ENCODE measurements at regions not wholly inside any gene's neighbourhood (a gene's known extent, or its start where the extent isn't known, plus 50 kb on each side); places are given as distances from the start of the nearest gene placed in this dataset.
"Not testable (repeated sequence)": the region's sequence is repeated elsewhere in the genome, so short reads cannot be mapped to it uniquely, and the experiment has no call there.

- no peak for DNase-seq
Measured at GRCh38 chrX:13955975-13956374, 73.7 kb downstream of the GEMIN8 start.

DNA sequence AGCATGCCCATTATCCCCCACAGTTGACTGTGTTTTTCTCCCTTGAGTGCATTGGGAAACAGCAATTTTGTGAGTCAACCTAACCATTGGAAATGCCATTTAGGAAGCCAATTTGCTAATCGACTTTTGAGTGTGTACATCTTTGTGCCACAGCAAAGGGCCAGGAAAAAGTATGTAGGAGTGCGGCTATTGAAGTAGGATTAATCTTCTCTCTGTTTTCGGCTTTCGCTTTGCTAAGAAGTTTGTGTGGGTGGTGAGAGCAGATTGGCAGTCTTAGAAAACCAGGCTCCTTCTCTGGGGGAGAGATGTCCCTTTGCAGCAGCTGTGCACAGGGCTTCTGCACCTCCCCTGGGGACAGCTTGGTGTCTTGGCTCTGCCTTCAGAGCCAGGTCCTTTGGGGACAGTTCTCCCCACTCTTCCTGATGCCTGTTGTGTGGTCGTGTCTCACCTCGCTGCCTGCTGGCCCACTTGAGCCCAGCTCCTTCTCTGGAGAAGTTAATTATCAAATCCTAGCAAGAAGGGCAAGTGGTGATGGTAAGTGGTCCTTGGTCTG lies 74.5 kb downstream of the GEMIN8 start:
- DNase-seq = no peak

DNA sequence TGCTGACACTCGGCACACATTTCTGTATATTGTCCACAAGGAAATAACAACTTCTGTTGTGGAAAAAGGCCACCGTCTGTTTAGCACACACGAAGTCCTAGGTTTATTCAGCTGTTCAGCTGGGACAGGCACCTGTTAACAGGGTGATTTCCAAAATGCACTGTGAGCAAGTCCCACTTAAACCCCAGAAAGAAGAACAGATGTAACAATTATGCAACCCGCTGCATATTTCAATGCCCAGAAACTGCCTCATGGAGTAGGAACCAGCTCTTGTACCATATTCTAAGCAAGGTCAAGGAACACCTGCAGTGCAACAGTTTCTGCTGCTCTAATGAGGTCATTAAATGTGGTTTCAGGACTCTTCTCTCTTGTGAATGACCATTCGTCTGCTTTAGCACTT lies 77.1 kb downstream of the GEMIN8 start:
- DNase-seq = no peak

GRCh38 chrX:13946223-13946622 lies 83.5 kb downstream of the GEMIN8 start:
- not testable (repeated sequence) for DNase-seq

- DNase-seq = not testable (repeated sequence)
Measured at GRCh38 chrX:13945787-13946186, 83.9 kb downstream of the GEMIN8 start.

DNA sequence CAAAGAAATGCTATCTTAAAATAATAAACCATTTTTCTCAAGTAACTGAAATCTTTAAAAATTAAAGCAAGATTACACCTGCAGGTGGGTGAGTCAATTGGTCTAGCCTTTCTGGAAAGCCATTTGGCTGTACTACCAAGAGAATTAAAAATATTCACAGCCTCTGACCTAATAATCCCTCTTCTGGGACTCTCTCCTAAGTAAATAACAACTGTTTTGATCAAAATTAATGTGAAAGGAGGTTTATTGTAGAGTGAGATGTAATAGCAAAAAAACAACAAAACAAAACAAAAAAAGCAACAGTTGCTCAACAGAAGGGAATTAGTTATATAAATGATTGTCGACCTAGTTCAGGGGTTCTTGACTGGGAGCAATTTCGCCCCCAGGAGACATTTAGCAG lies 89.0 kb downstream of the GEMIN8 start:
- DNase-seq = peak; percentile 19

DNA sequence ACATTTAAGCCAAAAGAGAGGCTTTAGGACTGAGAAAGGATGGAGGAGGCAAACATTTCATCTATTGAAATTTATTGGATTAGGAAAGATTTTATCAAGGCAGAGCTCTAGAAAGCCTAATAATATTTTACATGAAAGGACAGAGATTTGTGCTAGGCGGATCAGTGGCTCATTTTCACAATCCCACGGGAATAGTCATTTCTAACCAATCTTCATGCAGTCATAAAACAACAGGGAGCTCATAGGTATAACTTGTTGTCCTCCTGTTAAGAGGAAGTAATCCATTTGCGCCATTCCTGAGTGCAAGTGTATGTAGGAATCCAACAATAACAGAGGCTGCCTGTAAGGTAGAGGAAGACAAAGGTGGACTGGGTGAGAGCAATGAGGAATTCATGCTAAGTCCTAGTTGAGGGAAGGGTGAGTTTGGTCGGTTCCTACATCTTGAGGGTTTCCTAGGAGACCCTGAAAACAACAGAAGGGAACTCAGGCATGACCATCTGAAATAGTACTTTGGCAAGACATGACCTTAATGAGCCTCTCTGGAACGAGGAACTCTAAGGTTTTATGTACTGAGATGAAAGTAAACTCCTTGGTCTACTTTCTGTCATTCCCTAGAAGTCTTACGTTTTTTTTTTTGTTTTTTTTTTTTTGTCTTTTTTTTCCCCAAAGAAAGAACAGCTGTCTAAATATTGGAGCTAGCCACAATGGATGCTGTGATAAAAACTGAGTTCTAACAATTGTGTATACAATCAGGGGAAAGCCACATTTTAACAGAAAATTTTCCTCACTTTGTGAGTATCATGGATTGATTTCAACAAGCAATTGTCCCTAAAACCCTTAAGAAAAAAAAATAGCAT lies 89.7 kb downstream of the GEMIN8 start:
- peak; percentile 41 for DNase-seq

GRCh38 chrX:13938829-13939530 lies 90.7 kb downstream of the GEMIN8 start:
- no peak for DNase-seq

DNA sequence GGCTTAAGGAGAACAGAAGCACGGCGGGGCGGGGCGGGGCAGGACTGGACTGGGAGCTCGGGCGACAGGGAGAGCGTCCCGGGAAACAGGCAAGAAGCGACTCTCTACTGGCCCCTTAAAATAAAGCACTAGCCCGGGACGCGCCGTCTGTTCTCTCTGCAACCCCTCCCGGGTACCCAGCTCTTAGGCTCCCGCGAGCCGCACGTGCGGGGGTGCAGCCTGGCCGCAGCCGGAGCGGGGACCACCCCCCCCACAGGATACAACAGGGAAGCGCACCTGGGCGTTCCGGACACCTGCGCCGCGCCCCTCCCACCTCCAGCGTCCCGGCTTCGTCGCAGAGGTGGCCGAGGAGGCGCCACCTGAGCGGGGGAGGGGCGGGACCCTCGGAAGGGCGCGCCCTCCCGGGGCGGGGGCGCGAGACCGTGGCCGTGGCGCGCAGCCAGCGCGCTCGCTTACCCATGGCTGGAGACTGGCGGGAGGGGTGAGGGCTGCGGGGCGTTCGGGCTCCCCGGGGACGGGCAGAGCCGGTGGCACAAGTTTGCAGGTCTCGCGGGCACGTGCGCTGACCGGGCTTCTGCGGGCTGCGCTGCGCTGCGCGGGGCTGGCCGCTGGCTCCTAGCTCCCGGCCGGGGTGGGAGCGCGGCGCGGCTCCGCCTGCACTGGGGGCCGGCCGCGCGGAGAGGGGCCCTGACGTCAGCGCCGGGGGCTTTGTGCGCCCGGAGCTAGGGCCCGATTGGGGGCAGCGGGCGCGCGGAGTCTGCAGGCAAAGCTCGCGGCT lies 91.5 kb downstream of the GEMIN8 start:
- no peak for DNase-seq

DNA sequence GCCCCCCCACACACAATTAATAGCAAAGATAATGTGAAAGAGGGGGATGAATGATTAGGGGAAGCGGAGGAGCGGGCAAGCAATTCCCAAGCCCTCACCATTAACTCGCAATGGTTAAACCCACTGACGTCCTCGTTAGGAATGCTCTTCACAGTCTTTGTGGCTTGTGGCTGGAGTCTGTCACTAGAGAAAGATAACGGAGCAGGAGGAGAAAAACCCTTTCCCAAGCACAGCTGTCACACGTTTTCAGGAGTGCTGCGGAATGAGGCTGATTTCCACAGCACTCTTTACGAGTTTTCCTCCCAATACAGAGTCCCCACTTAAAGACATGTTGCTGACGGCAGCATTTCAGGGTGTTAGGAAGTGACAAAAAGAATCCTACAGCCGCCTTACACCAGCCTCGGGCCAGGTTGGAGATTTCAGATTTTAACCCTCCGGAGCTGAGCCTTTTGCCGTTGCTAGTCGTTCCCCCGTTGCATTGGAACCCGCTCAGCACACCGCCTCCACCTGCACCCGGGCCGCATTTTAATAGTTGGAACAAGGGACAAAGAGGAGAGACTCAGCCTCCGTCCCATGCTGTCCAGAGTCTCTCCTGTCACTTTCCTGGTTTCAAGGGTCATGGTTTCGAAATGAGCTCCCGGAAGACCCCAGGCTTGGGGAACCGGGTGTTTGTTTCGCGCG lies 92.2 kb downstream of the GEMIN8 start:
- peak; percentile 15 for DNase-seq

GRCh38 chrX:13936521-13937225 lies 93.0 kb downstream of the GEMIN8 start:
- DNase-seq = no peak

GRCh38 chrX:13934731-13935130 lies 95.0 kb downstream of the GEMIN8 start:
- DNase-seq = no peak

DNA sequence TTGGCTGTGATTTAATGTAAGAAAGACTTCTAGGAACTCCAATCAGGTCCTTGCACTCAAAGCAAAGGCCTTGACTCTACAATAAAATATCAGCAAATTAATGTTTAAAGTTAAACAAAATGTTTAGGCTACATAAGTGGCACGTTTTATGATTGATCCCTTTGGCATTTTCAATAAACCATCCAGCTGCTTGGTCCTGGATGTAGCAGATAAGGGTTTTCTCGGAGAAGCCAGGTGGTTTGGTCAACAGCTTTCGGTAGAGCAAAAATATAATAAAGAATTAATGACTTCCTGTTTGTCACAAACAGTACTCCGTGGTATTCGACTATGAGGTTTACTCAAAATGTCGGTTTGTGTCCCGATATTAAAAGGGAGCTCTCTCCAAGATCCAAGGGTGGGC lies 95.8 kb downstream of the GEMIN8 start:
- DNase-seq = no peak

DNA sequence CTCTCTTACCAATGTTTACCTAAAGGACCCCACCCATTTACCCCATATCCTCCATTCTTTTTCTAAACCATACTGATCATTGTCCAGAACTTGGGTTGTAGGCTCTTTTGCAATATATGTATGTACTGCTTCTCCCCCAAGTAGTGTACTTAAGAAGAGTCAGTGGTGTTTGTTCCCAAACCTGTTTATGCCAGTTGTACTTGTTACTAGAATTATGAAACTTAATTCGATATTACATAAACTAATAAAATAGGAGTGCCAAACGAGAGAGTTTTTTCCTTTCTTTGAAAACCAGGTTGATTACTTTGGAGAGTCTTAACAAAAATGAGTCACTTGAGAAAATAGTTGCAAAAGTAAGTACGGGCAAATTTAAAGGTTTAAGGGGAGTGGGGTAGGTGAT lies 96.3 kb downstream of the GEMIN8 start:
- DNase-seq = no peak

GRCh38 chrX:13932416-13932815 lies 97.3 kb downstream of the GEMIN8 start:
- DNase-seq = no peak

GRCh38 chrX:13927175-13927574 lies 102.5 kb downstream of the GEMIN8 start:
- DNase-seq = no peak

DNA sequence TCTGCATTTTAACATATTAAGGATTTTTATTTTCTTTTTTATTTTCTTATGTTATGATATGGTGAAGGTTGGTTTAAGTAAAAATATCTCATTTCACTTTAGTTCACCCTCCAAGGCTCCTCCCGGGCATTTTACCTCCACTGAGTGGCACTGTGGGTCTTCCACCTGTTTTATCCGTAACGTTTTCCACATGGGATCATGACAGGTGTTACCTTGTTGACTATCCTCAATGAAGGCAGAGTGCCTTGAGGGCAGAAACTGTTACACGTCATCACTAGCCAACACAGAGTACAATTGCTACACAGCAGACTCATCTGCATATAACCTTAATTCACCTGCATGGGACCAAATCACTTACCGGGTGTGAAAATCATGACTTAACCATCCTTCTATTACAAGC lies 105.8 kb downstream of the GEMIN8 start:
- no peak for DNase-seq

GRCh38 chrX:13923289-13923688 lies 106.4 kb upstream of the GPM6B start:
- no peak for DNase-seq

GRCh38 chrX:13917507-13917906 lies 100.6 kb upstream of the GPM6B start:
- DNase-seq = no peak

- no peak for DNase-seq
Measured at GRCh38 chrX:13911586-13911985, 94.7 kb upstream of the GPM6B start.

- DNase-seq = no peak
Measured at GRCh38 chrX:13906093-13906492, 89.2 kb upstream of the GPM6B start.

Measured in left kidney (tissue), 1 donor.